Neuronal stem cell (in vitro differentiated cells): ENCODE measurements at regions not wholly inside any gene's neighbourhood (a gene's known extent, or its start where the extent isn't known, plus 50 kb on each side); places are given as distances from the start of the nearest gene placed in this dataset.

Experiments used
- DNase-seq: peaks from one replicate; pipeline ENCODE4 v3.0.0-alpha.2; 2013; ENCODE audit warnings: low spot score
- H2AFZ ChIP-seq: one replicate; pipeline ENCODE4 v1.6.1; 2013; ENCODE audit warnings: mild to moderate bottlenecking, low read length, inconsistent platforms
- H2AK5ac ChIP-seq: 2 replicates; pipeline ENCODE4 v1.6.1; 2013; ENCODE audit warnings: low read depth, mild to moderate bottlenecking, inconsistent platforms, low read length, moderate library complexity, mixed read lengths
- H2BK120ac ChIP-seq: 2 replicates; pipeline ENCODE4 v1.6.1; 2013; ENCODE audit warnings: low read depth, mild to moderate bottlenecking, inconsistent platforms, low read length, moderate library complexity, mixed read lengths
- H2BK12ac ChIP-seq: one replicate; pipeline ENCODE4 v1.6.1; 2013; ENCODE audit warnings: low read length, inconsistent platforms
- H2BK15ac ChIP-seq: 2 replicates; pipeline ENCODE4 v1.6.1; 2013; ENCODE audit warnings: mild to moderate bottlenecking, low read length, inconsistent platforms, mixed read lengths
- H2BK5ac ChIP-seq: one replicate; pipeline ENCODE4 v1.6.1; 2013; ENCODE audit warnings: inconsistent platforms, mild to moderate bottlenecking, low read length, moderate library complexity
- H3K14ac ChIP-seq: one replicate; pipeline ENCODE4 v1.6.1; 2013; ENCODE audit warnings: low read length, inconsistent platforms
- H3K18ac ChIP-seq: 2 replicates; pipeline ENCODE4 v1.6.1; 2013; ENCODE audit warnings: low read length, inconsistent platforms
- H3K23ac ChIP-seq: 2 replicates; pipeline ENCODE4 v1.6.1; 2013; ENCODE audit warnings: low read depth, mild to moderate bottlenecking, mixed read lengths, low read length, inconsistent platforms; ENCODE audit not compliant: poor library complexity
- H3K27ac ChIP-seq: replicated peaks from 3 replicates; pipeline ENCODE4 v1.5.1; 2013; ENCODE audit warnings: low read length, inconsistent platforms
- H3K27me3 ChIP-seq, 3 experiments: 2 replicates each; pipeline ENCODE4 v1.6.1; 2013; ENCODE audit warnings: low read length in 3 of 3, mild to moderate bottlenecking in 2 of 3, inconsistent platforms in 1 of 3, low read depth in 1 of 3, mixed read lengths in 1 of 3, moderate library complexity in 1 of 3; ENCODE audit not compliant: control insufficient read depth in 3 of 3, insufficient read depth in 3 of 3
- H3K36me3 ChIP-seq, 2 donors: replicated peaks in 1 of 2; 2 replicates each; pipeline ENCODE4 v1.6.1; 2013; ENCODE audit warnings: low read length in 2 of 2; ENCODE audit not compliant: control insufficient read depth in 2 of 2, insufficient read depth in 2 of 2
- H3K4ac ChIP-seq: 2 replicates; pipeline ENCODE4 v1.6.1; 2013; ENCODE audit warnings: inconsistent platforms, mild to moderate bottlenecking, low read length, moderate library complexity
- H3K4me1 ChIP-seq, 2 donors: 1 replicate in 1 of 2; 2 replicates in 1 of 2; pipeline ENCODE4 v1.6.1; 2013; ENCODE audit warnings: low read length in 2 of 2, low read depth in 1 of 2; ENCODE audit not compliant: control insufficient read depth in 2 of 2, insufficient read depth in 1 of 2
- H3K4me2 ChIP-seq: one replicate; pipeline ENCODE4 v1.6.1; 2013; ENCODE audit warnings: mild to moderate bottlenecking, low read length, inconsistent platforms; ENCODE audit not compliant: insufficient read depth, poor library complexity, severe bottlenecking
- H3K4me3 ChIP-seq, 2 donors: 2 replicates each; pipeline ENCODE4 v1.5.1; 2013; ENCODE audit warnings: low read length in 2 of 2, mild to moderate bottlenecking in 2 of 2, inconsistent platforms in 1 of 2, moderate library complexity in 1 of 2
- H3K79me1 ChIP-seq: one replicate; pipeline ENCODE4 v1.6.1; 2013; ENCODE audit warnings: low read depth, mild to moderate bottlenecking, inconsistent platforms, low read length, moderate library complexity
- H3K9ac ChIP-seq: one replicate; pipeline ENCODE4 v1.6.1; 2013; ENCODE audit warnings: mild to moderate bottlenecking, low read depth, low read length, inconsistent platforms; ENCODE audit not compliant: poor library complexity
- H3K9me3 ChIP-seq, 2 donors: replicated peaks in 1 of 2; 2 replicates each; pipeline versions ENCODE3 to v1.6.1; 2013; ENCODE audit warnings: low read length in 2 of 2, mild to moderate bottlenecking in 2 of 2, inconsistent platforms in 1 of 2, low read depth in 1 of 2, mixed read lengths in 1 of 2, moderate library complexity in 1 of 2; ENCODE audit not compliant: control insufficient read depth in 2 of 2, insufficient read depth in 1 of 2
- H4K8ac ChIP-seq: one replicate; pipeline ENCODE4 v1.6.1; 2013; ENCODE audit warnings: low read depth, mild to moderate bottlenecking, inconsistent platforms, low read length, moderate library complexity
- H4K91ac ChIP-seq: one replicate; pipeline ENCODE4 v1.6.1; 2013; ENCODE audit warnings: low read length, low read depth, mild to moderate bottlenecking, inconsistent platforms; ENCODE audit not compliant: poor library complexity
- WGBS, 2 donors: extraction: QIAGEN DNeasy Blood & Tissue Kit; methylation state at CpG; one replicate each; pipeline ENCODE4 v1.1.7; 2013; ENCODE audit warnings: missing lambda C conversion rate in 2 of 2, mixed read lengths in 1 of 2; ENCODE audit not compliant: insufficient read length in 2 of 2, insufficient replicate concordance in 1 of 2; ENCODE audit errors: extremely low coverage in 2 of 2; 5-methylcytosine and 5-hydroxymethylcytosine counted together

- Histone ChIP-seq H2AK5ac (no peak overlapping the region), H2BK120ac (no peak overlapping the region), H3K27ac (no peak overlapping the region), H2BK12ac (no peak overlapping the region), H4K91ac (no peak overlapping the region), H3K27me3 (no peaks in the 10 kb centered on the region), H2AFZ (no peak overlapping the region), H3K23ac (no peak overlapping the region), H2BK5ac (no peak overlapping the region), H3K79me1 (no peaks in the 10 kb centered on the region), H3K36me3 (no peaks in the 10 kb centered on the region), H3K4ac (no peak overlapping the region), H3K4me3 (no peak overlapping the region), H3K18ac (no peak overlapping the region), H3K4me1 (no peaks in the 10 kb centered on the region), H3K4me2 (no peak overlapping the region), H3K14ac (no peak overlapping the region), H3K9me3 (no peaks in the 10 kb centered on the region), H3K9ac (no peak overlapping the region), H4K8ac (no peak overlapping the region), H2BK15ac (no peak overlapping the region)
- no CpG with 5 or more reads among the region's 1 CpG for WGBS, 2 donors
- no peak for DNase-seq
Measured at GRCh38 chr7:88442413-88442812, 135.7 kb upstream of the STEAP4 start.

- no peak overlapping the region for H3K27ac ChIP-seq
- H3K27me3 ChIP-seq, result no peaks in the 10 kb centered on the region
- H4K91ac ChIP-seq, result no peak overlapping the region
- no peak overlapping the region for H3K4ac ChIP-seq
- no peak overlapping the region for H2BK5ac ChIP-seq
- no peak overlapping the region for H3K4me2 ChIP-seq
- no peaks in the 10 kb centered on the region for H3K36me3 ChIP-seq
- no peak overlapping the region for H2BK120ac ChIP-seq
- no peak overlapping the region for H3K18ac ChIP-seq
- H3K23ac ChIP-seq, result no peak overlapping the region
- no peak overlapping the region for H2BK12ac ChIP-seq
- no peaks in the 10 kb centered on the region for H3K4me1 ChIP-seq
- no peak overlapping the region for H3K4me3 ChIP-seq
- no peak overlapping the region for H3K9ac ChIP-seq
- H2AFZ ChIP-seq, result no peak overlapping the region
- H2BK15ac ChIP-seq, result no peak overlapping the region
- DNase-seq, result no peak
- H3K79me1 ChIP-seq, result no peaks in the 10 kb centered on the region
- H3K9me3 ChIP-seq, result no peaks in the 10 kb centered on the region
- no peak overlapping the region for H3K14ac ChIP-seq
- H2AK5ac ChIP-seq, result no peak overlapping the region
- H4K8ac ChIP-seq, result no peak overlapping the region
Measured at GRCh38 chr7:88437132-88437531, 130.4 kb upstream of the STEAP4 start.

- H4K8ac ChIP-seq, result no peak overlapping the region
- no peaks in the 10 kb centered on the region for H3K79me1 ChIP-seq
- no peak overlapping the region for H2BK120ac ChIP-seq
- H2BK5ac ChIP-seq, result no peak overlapping the region
- H3K14ac ChIP-seq, result no peak overlapping the region
- H3K4ac ChIP-seq, result no peak overlapping the region
- no peak overlapping the region for H2BK15ac ChIP-seq
- H3K36me3 ChIP-seq, result no peaks in the 10 kb centered on the region
- H3K4me1 ChIP-seq, result no peaks in the 10 kb centered on the region
- no peak overlapping the region for H2AK5ac ChIP-seq
- H3K18ac ChIP-seq, result no peak overlapping the region
- no peak overlapping the region for H4K91ac ChIP-seq
- H3K9me3 ChIP-seq, result no peaks in the 10 kb centered on the region
- no peak overlapping the region for H3K4me2 ChIP-seq
- no peak overlapping the region for H3K23ac ChIP-seq
- H3K4me3 ChIP-seq, result no peak overlapping the region
- no peak overlapping the region for H2BK12ac ChIP-seq
- H3K27ac ChIP-seq, result no peak overlapping the region
- no CpG with 5 or more reads among the region's 2 CpGs for WGBS, 2 donors
- no peak overlapping the region for H3K9ac ChIP-seq
- DNase-seq, result no peak
- no peaks in the 10 kb centered on the region for H3K27me3 ChIP-seq
- H2AFZ ChIP-seq, result no peak overlapping the region
Measured at GRCh38 chr7:88432301-88432700, 125.6 kb upstream of the STEAP4 start.

- H2BK15ac ChIP-seq, result no peak overlapping the region
- peak overlapping the region; percentile 60 for H2AFZ ChIP-seq
- H4K91ac ChIP-seq, result no peak overlapping the region
- no peak overlapping the region for H2BK12ac ChIP-seq
- no peak overlapping the region for H3K14ac ChIP-seq
- H4K8ac ChIP-seq, result no peak overlapping the region
- no peak overlapping the region for H3K23ac ChIP-seq
- WGBS, 2 donors, result no CpG with 5 or more reads among the region's 4 CpGs
- H3K79me1 ChIP-seq, result no peaks in the 10 kb centered on the region
- no peaks in the 10 kb centered on the region for H3K27me3 ChIP-seq
- no peak overlapping the region for H2BK120ac ChIP-seq
- H3K4me3 ChIP-seq, result no peak overlapping the region
- no peaks in the 10 kb centered on the region for H3K9me3 ChIP-seq
- H3K4me1 ChIP-seq, result no peaks in the 10 kb centered on the region
- H3K4me2 ChIP-seq, result no peak overlapping the region
- no peak overlapping the region for H3K18ac ChIP-seq
- H2AK5ac ChIP-seq, result no peak overlapping the region
- H2BK5ac ChIP-seq, result no peak overlapping the region
- H3K27ac ChIP-seq, result no peak overlapping the region
- H3K9ac ChIP-seq, result no peak overlapping the region
- no peaks in the 10 kb centered on the region for H3K36me3 ChIP-seq
- DNase-seq, result no peak
- no peak overlapping the region for H3K4ac ChIP-seq
Measured at GRCh38 chr7:88431882-88432281, 125.2 kb upstream of the STEAP4 start.
